Neutrophil (primary cell): ENCODE measurements at regions not wholly inside any gene's neighbourhood (a gene's known extent, or its start where the extent isn't known, plus 50 kb on each side); places are given as distances from the start of the nearest gene placed in this dataset.

Experiments
- H3K27ac ChIP-seq: fragments of 200-600 bp; sonication (generic); 2 replicates; pipeline ENCODE4 v1.5.1; 2016; ENCODE audit warnings: mild to moderate bottlenecking, moderate library complexity
- H3K27me3 ChIP-seq: fragments of 200-600 bp; sonication (generic); 2 replicates; pipeline ENCODE4 v1.6.0; 2016; ENCODE audit warnings: mild to moderate bottlenecking
- H3K36me3 ChIP-seq: fragments of 200-600 bp; sonication (generic); 2 replicates; pipeline ENCODE4 v1.5.1; 2017
- H3K4me1 ChIP-seq, 2 experiments: fragments of 200-600 bp in 1 of 2; sonication (generic) in 1 of 2; 1 replicate in 1 of 2; 2 replicates in 1 of 2; pipeline versions ENCODE4 v1.5.1 to v1.6.1; 2013 to 2016; ENCODE audit warnings: low read depth in 1 of 2, low read length in 1 of 2, mild to moderate bottlenecking in 1 of 2, moderate library complexity in 1 of 2; ENCODE audit not compliant: control insufficient read depth in 1 of 2, insufficient read depth in 1 of 2
- H3K4me3 ChIP-seq, 2 experiments: fragments of 200-600 bp in 1 of 2; sonication (generic) in 1 of 2; 1 replicate in 1 of 2; 2 replicates in 1 of 2; pipeline ENCODE4 v1.5.1; 2013 to 2016; ENCODE audit warnings: low read depth in 1 of 2, low read length in 1 of 2, mild to moderate bottlenecking in 1 of 2, moderate library complexity in 1 of 2
- H3K9me3 ChIP-seq: fragments of 200-600 bp; sonication (generic); 2 replicates; pipeline ENCODE4 v1.5.1; 2016
- CTCF ChIP-seq: fragments of 200-600 bp; sonication (generic); IDR thresholded peaks from 2 replicates; pipeline ENCODE4 v1.5.1; 2016; ENCODE audit warnings: antibody characterized with exemption

GRCh38 chr22:49106842-49107152 is 720.9 kb downstream of the BRD1 start:
- TF ChIP-seq CTCF = no peak
- no peak overlapping the region for H3K27ac ChIP-seq
- peaks cover 11% of the 10 kb centered on the region for H3K27me3 ChIP-seq

GRCh38 chr22:49106096-49106841 is 721.4 kb downstream of the BRD1 start:
- H3K36me3 ChIP-seq = no peaks in the 10 kb centered on the region
- H3K27me3 ChIP-seq = peaks cover 15% of the 10 kb centered on the region
- H3K4me3 ChIP-seq = no peak overlapping the region
- H3K27ac ChIP-seq = no peak overlapping the region
- no peak for TF ChIP-seq CTCF
- H3K4me1 ChIP-seq = no peaks in the 10 kb centered on the region
- H3K9me3 ChIP-seq = no peaks in the 10 kb centered on the region

More at GRCh38 chr22:49106842-49107152, 720.9 kb downstream of the BRD1 start:
- no peaks in the 10 kb centered on the region for H3K9me3 ChIP-seq
- no peak overlapping the region for H3K4me3 ChIP-seq
- no peaks in the 10 kb centered on the region for H3K4me1 ChIP-seq
- H3K36me3 ChIP-seq = no peaks in the 10 kb centered on the region

DNA sequence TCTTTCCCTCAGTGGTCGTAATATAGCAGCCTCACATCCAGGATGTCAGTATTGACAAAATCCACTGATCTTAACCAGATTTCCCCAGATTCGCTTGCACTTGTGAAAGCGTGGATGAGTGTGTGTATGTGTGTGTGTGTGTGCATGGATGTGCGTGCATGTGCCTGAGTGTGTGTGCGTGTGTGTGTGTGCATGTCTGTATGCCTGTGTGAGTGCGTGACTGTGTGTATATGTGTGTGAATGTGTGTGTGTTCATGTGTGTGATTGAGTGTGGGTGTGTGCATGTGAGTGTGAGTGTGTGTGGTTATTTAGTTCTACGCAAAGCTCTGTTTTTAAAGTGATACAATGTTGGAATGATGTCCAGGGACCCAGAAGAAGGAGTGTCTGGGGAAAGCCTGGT is 723.2 kb downstream of the BRD1 start:
- H3K27ac ChIP-seq = no peak overlapping the region
- no peaks in the 10 kb centered on the region for H3K4me1 ChIP-seq
- no peak for TF ChIP-seq CTCF
- peaks cover 28% of the 10 kb centered on the region for H3K27me3 ChIP-seq
- no peak overlapping the region for H3K4me3 ChIP-seq
- H3K9me3 ChIP-seq = no peaks in the 10 kb centered on the region
- H3K36me3 ChIP-seq = no peaks in the 10 kb centered on the region

DNA sequence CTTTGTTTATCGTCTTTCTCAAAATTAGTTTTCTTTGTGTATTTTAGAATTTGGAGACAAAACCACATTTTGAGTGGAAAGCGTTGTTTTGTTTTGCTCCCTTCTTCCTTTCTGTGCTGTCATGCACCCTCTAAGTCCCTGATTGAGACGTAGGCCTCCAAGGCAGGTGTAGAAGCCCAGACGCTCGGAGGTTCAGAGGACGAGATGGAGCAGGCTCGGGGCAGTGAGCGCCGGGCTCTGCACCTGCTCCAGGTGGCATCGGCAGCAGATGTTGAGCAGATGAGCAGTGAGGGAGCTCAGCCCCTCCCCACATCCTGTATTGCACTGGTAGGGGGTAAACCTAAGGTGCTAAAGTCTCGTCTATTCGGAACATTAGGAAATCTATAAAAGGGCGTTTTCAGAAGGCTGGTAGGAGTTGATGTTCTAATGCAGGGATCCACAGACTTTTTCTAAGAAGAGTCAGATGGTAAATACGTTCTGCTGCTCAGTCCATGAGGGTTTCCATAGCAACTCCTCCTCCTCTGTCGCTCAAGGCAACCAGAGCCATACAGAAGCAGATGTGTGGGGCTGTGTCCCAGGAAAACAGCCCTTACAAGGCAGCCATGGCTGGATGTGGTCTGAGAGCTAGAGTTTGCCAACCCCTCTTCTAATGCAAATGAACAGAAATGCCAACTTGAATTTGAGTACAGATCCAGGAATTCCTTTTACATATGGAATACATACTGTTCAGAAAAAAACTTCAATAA is 724.2 kb downstream of the BRD1 start:
- Histone ChIP-seq H3K27me3 (peaks cover 28% of the 10 kb centered on the region), H3K4me1 (no peaks in the 10 kb centered on the region), H3K9me3 (no peaks in the 10 kb centered on the region), H3K36me3 (no peaks in the 10 kb centered on the region), H3K4me3 (no peak overlapping the region), H3K27ac (no peak overlapping the region)
- TF ChIP-seq CTCF = no peak

- Histone ChIP-seq H3K9me3 (no peaks in the 10 kb centered on the region), H3K4me1 (no peaks in the 10 kb centered on the region), H3K36me3 (no peaks in the 10 kb centered on the region), H3K4me3 (no peak overlapping the region), H3K27me3 (peaks cover 28% of the 10 kb centered on the region), H3K27ac (no peak overlapping the region)
- no peak for TF ChIP-seq CTCF
Observed at GRCh38 chr22:49102367-49102766, 725.3 kb downstream of the BRD1 start.
